Mucosa of rectum (tissue), 2 donors: ENCODE measurements at regions not wholly inside any gene's neighbourhood (a gene's known extent, or its start where the extent isn't known, plus 50 kb on each side); places are given as distances from the start of the nearest gene placed in this dataset.
"Not testable (repeated sequence)": the region's sequence is repeated elsewhere in the genome, so short reads cannot be mapped to it uniquely, and the experiment has no call there.

Experiments
- H3K27ac ChIP-seq, 2 donors: one replicate each; pipeline ENCODE4 v1.7.0; 2013; ENCODE audit warnings: inconsistent platforms in 2 of 2, low read depth in 2 of 2, low read length in 2 of 2
- H3K27me3 ChIP-seq, 2 donors: one replicate each; pipeline ENCODE4 v1.7.0; 2013; ENCODE audit warnings: low read length in 2 of 2; ENCODE audit not compliant: control insufficient read depth in 2 of 2, insufficient read depth in 2 of 2
- H3K36me3 ChIP-seq, 2 donors: one replicate each; pipeline ENCODE4 v1.7.0; 2013; ENCODE audit warnings: low read length in 2 of 2; ENCODE audit not compliant: control insufficient read depth in 2 of 2, insufficient read depth in 2 of 2
- H3K4me1 ChIP-seq, 2 donors: one replicate each; pipeline ENCODE4 v1.7.0; 2013; ENCODE audit warnings: low read length in 2 of 2, mild to moderate bottlenecking in 1 of 2; ENCODE audit not compliant: control insufficient read depth in 2 of 2, insufficient read depth in 2 of 2
- H3K4me3 ChIP-seq, 2 donors: one replicate each; pipeline ENCODE4 v1.7.0; 2013; ENCODE audit warnings: low read length in 2 of 2
- H3K9ac ChIP-seq, 2 donors: one replicate each; pipeline ENCODE4 v1.7.0; 2013; ENCODE audit warnings: low read length in 2 of 2, low read depth in 1 of 2, mild to moderate bottlenecking in 1 of 2
- H3K9me3 ChIP-seq, 2 donors: one replicate each; pipeline ENCODE4 v1.7.0; 2013; ENCODE audit warnings: low read length in 2 of 2; ENCODE audit not compliant: control insufficient read depth in 2 of 2
- donor health status: healthy.
- donor health status: Normal muscosa, but diverticular disease.

- H3K9me3 ChIP-seq: no peaks in the 10 kb centered on the region
- no peak overlapping the region for H3K27ac ChIP-seq
Measured at GRCh38 chr4:75168548-75168947, 235.6 kb downstream of the PARM1 start.

GRCh38 chr4:75165100-75165499, 232.2 kb downstream of the PARM1 start:
- not testable (repeated sequence) for H3K9ac ChIP-seq, H3K36me3 ChIP-seq, H3K4me3 ChIP-seq, H3K27me3 ChIP-seq, H3K9me3 ChIP-seq, H3K4me1 ChIP-seq, H3K27ac ChIP-seq

More at GRCh38 chr4:75168548-75168947, 235.6 kb downstream of the PARM1 start:
- Histone ChIP-seq H3K9ac (no peak overlapping the region), H3K4me3 (no peak overlapping the region), H3K4me1 (no peaks in the 10 kb centered on the region), H3K36me3 (no peaks in the 10 kb centered on the region), H3K27me3 (no peaks in the 10 kb centered on the region)

DNA sequence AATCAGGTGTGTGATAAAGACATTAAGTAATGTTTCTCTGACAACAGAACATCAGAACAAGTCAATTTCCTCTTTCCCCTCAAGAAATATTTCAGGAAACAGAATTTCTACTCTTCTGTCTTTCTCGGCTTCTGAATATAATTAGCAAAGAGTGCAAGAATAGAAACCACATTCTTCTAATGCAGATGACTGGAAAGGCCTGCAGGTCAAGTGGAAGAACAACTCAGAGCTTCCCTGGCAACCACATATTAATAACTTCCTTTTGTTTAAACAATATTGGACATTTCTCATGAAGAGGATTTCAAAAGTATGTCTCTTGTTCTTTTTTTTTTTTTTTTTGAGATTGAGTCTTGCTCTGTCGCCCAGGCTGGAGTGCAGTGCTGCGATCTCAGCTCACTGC, 225.5 kb downstream of the PARM1 start:
- no peaks in the 10 kb centered on the region for H3K4me1 ChIP-seq
- H3K36me3 ChIP-seq: no peaks in the 10 kb centered on the region
- no peaks in the 10 kb centered on the region for H3K9me3 ChIP-seq
- no peak overlapping the region for H3K9ac ChIP-seq
- H3K27me3 ChIP-seq: no peaks in the 10 kb centered on the region
- H3K4me3 ChIP-seq: no peak overlapping the region
- no peak overlapping the region for H3K27ac ChIP-seq

- no peaks in the 10 kb centered on the region for H3K4me1 ChIP-seq
- no peaks in the 10 kb centered on the region for H3K27me3 ChIP-seq
- no peak overlapping the region for H3K4me3 ChIP-seq
- no peaks in the 10 kb centered on the region for H3K36me3 ChIP-seq
- no peak overlapping the region for H3K27ac ChIP-seq
- no peak overlapping the region for H3K9ac ChIP-seq
- no peaks in the 10 kb centered on the region for H3K9me3 ChIP-seq
Measured at GRCh38 chr4:75154994-75155393, 222.1 kb downstream of the PARM1 start.

- no peaks in the 10 kb centered on the region for H3K27me3 ChIP-seq
- no peak overlapping the region for H3K4me3 ChIP-seq
- no peaks in the 10 kb centered on the region for H3K4me1 ChIP-seq
- H3K36me3 ChIP-seq: no peaks in the 10 kb centered on the region
- no peaks in the 10 kb centered on the region for H3K9me3 ChIP-seq
- no peak overlapping the region for H3K9ac ChIP-seq
- no peak overlapping the region for H3K27ac ChIP-seq
Measured at GRCh38 chr4:75146223-75146622, 213.3 kb downstream of the PARM1 start.

DNA sequence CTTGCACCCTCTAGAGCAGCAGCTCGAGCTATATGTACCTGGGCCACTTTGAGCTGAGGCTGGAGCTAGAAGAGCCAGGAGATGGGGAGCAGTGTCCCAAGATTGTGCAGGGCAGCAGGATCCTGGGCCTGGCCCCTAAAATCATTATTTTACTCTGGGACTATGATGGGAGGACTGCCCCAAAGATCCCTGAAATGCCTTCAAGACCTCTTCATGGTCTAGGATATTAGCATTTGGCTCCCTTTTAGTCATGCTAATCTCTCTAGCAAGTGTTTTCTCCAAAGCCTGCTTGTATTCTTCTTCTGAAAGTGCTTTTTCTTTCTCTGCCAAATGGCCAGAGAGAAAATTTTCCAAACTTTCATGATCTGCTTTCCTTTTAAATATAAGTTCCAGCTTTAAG, 211.6 kb downstream of the PARM1 start:
- Histone ChIP-seq H3K4me3 (no peak overlapping the region), H3K9ac (no peak overlapping the region), H3K36me3 (no peaks in the 10 kb centered on the region), H3K27me3 (no peaks in the 10 kb centered on the region), H3K4me1 (no peaks in the 10 kb centered on the region), H3K9me3 (no peaks in the 10 kb centered on the region), H3K27ac (no peak overlapping the region)

GRCh38 chr4:75142850-75143249, 209.9 kb downstream of the PARM1 start:
- no peaks in the 10 kb centered on the region for H3K4me1 ChIP-seq
- H3K9ac ChIP-seq: no peak overlapping the region
- no peaks in the 10 kb centered on the region for H3K9me3 ChIP-seq
- no peak overlapping the region for H3K27ac ChIP-seq
- H3K27me3 ChIP-seq: no peaks in the 10 kb centered on the region
- H3K4me3 ChIP-seq: no peak overlapping the region
- no peaks in the 10 kb centered on the region for H3K36me3 ChIP-seq

DNA sequence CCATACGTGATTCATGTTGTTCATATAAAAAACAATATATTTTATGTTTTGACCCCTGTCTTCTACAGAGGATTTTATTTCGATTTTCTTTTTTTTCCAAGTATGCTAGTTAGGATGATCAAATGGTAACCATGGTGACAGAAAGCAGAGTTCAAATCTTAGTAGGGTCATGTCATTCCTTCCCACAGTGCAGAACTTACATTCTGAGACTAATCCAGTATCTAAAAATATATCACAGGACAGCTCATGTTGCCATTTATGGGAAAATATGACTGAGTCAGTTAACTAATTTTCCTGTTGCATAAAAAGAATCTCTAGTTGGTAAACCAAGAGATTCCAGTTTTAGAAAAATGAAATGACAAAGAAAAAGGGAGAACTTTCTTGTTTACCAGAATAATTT, 209.5 kb downstream of the PARM1 start:
- H3K4me3 ChIP-seq: no peak overlapping the region
- H3K36me3 ChIP-seq: no peaks in the 10 kb centered on the region
- no peaks in the 10 kb centered on the region for H3K4me1 ChIP-seq
- H3K27me3 ChIP-seq: no peaks in the 10 kb centered on the region
- H3K27ac ChIP-seq: no peak overlapping the region
- no peak overlapping the region for H3K9ac ChIP-seq
- no peaks in the 10 kb centered on the region for H3K9me3 ChIP-seq

DNA sequence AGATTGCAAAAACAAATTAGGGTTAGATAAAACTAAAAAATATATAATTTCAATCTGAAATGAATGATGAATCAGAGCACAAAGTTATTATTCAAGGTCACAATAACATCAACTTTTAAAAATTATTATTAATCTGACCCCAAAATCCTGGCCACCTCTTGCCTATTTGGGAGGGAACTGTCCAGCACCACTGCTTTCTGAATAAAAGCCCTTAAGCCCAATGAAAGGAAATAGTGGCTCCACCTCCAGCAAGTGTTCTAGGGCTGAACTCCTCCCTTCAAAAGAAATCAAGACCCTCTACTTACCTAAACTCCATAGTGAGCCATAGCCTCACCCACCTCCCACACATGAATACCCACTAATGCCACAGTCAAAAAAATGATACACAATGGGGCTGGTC, 208.2 kb downstream of the PARM1 start:
- H3K9me3 ChIP-seq: no peaks in the 10 kb centered on the region
- H3K36me3 ChIP-seq: no peaks in the 10 kb centered on the region
- H3K27ac ChIP-seq: no peak overlapping the region
- no peak overlapping the region for H3K9ac ChIP-seq
- no peaks in the 10 kb centered on the region for H3K27me3 ChIP-seq
- no peak overlapping the region for H3K4me3 ChIP-seq
- no peaks in the 10 kb centered on the region for H3K4me1 ChIP-seq

GRCh38 chr4:75137302-75137701, 204.4 kb downstream of the PARM1 start:
- Histone ChIP-seq H3K4me1 (no peaks in the 10 kb centered on the region), H3K9ac (no peak overlapping the region), H3K4me3 (no peak overlapping the region), H3K9me3 (no peaks in the 10 kb centered on the region), H3K36me3 (no peaks in the 10 kb centered on the region), H3K27ac (no peak overlapping the region), H3K27me3 (no peaks in the 10 kb centered on the region)
